NCI-H460 (cell line): ENCODE measurements at regions not wholly inside any gene's neighbourhood (a gene's known extent, or its start where the extent isn't known, plus 50 kb on each side); places are given as distances from the start of the nearest gene placed in this dataset.
"Not testable (repeated sequence)": the region's sequence is repeated elsewhere in the genome, so short reads cannot be mapped to it uniquely, and the experiment has no call there.

Experiments used
- DNase-seq: peaks from one replicate; pipeline ENCODE4 v3.0.0-alpha.2; 2016; ENCODE audit warnings: low read depth; ENCODE audit errors: extremely low read depth

- DNase-seq: no peak
Observed at GRCh38 chr2:83359336-83359735, 1099.7 kb downstream of the SUCLG1 start.

GRCh38 chr2:83342860-83343329 is 1116.2 kb downstream of the SUCLG1 start:
- DNase-seq: no peak

GRCh38 chr2:83340424-83340823 is 1118.7 kb downstream of the SUCLG1 start:
- DNase-seq: no peak

- not testable (repeated sequence) for DNase-seq
Observed at GRCh38 chr2:83339942-83340341, 1119.1 kb downstream of the SUCLG1 start.

- no peak for DNase-seq
Observed at GRCh38 chr2:83331810-83332209, 1127.3 kb downstream of the SUCLG1 start.

GRCh38 chr2:83323038-83323437 is 1136.0 kb downstream of the SUCLG1 start:
- DNase-seq: no peak

- no peak for DNase-seq
Observed at GRCh38 chr2:83320053-83320452, 1139.0 kb downstream of the SUCLG1 start.

- DNase-seq: no peak
Observed at GRCh38 chr2:83305758-83306378, 1153.2 kb downstream of the SUCLG1 start.

GRCh38 chr2:83291083-83291482 is 1168.0 kb downstream of the SUCLG1 start:
- DNase-seq: no peak

- DNase-seq: no peak
Observed at GRCh38 chr2:83282841-83283240, 1176.2 kb downstream of the SUCLG1 start.

GRCh38 chr2:83282043-83282795 is 1176.9 kb downstream of the SUCLG1 start:
- no peak for DNase-seq

- DNase-seq: no peak
Observed at GRCh38 chr2:83280391-83280790, 1178.7 kb downstream of the SUCLG1 start.

GRCh38 chr2:83273322-83273721 is 1185.8 kb downstream of the SUCLG1 start:
- no peak for DNase-seq

GRCh38 chr2:83261591-83262136 is 1197.4 kb downstream of the SUCLG1 start:
- no peak for DNase-seq

- no peak for DNase-seq
Observed at GRCh38 chr2:83253848-83254247, 1205.2 kb downstream of the SUCLG1 start.

GRCh38 chr2:83251321-83251872 is 1207.7 kb downstream of the SUCLG1 start:
- no peak for DNase-seq

- not testable (repeated sequence) for DNase-seq
Observed at GRCh38 chr2:83245806-83246537, 1213.1 kb downstream of the SUCLG1 start.

- DNase-seq: no peak
Observed at GRCh38 chr2:83240611-83241010, 1218.5 kb downstream of the SUCLG1 start.

GRCh38 chr2:83238111-83238510 is 1221.0 kb downstream of the SUCLG1 start:
- no peak for DNase-seq

GRCh38 chr2:83234246-83234645 is 1224.8 kb downstream of the SUCLG1 start:
- DNase-seq: no peak

- peak; percentile 7 for DNase-seq
Observed at GRCh38 chr2:83233781-83234180, 1225.3 kb downstream of the SUCLG1 start.
